GM23338 (cell line): ENCODE measurements at regions not wholly inside any gene's neighbourhood (a gene's known extent, or its start where the extent isn't known, plus 50 kb on each side); places are given as distances from the start of the nearest gene placed in this dataset.

Source experiments
- ATAC-seq: fragments of 200-7000 bp; cut with Tn5 transposase; 3 replicates; pipeline ENCODE4 v1.9.1; 2020
- DNase-seq: peaks from one replicate; pipeline ENCODE4 v3.0.0-alpha.2; 2015; ENCODE audit warnings: low spot score
- H2AFZ ChIP-seq: fragments of 200-600 bp; sonication (generic); 2 replicates; pipeline ENCODE4 v1.8.0; 2016; ENCODE audit warnings: antibody characterized with exemption, mild to moderate bottlenecking, moderate library complexity
- H3F3A ChIP-seq: fragments of 200-600 bp; sonication (generic); replicated peaks from 2 replicates; pipeline ENCODE4 v1.8.0; 2017; ENCODE audit warnings: antibody characterized with exemption, mixed run types, low read depth
- H3K27ac ChIP-seq: fragments of 200-600 bp; sonication (generic); 2 replicates; pipeline ENCODE4 v1.6.1; 2016; ENCODE audit warnings: low read depth
- H3K27me3 ChIP-seq: fragments of 200-600 bp; sonication (generic); 2 replicates; pipeline ENCODE4 v1.8.0; 2016; ENCODE audit warnings: mild to moderate bottlenecking, mixed run types, moderate library complexity; ENCODE audit not compliant: insufficient read depth
- H3K36me3 ChIP-seq: fragments of 200-600 bp; sonication (generic); 2 replicates; pipeline ENCODE4 v1.8.0; 2016; ENCODE audit warnings: mild to moderate bottlenecking; ENCODE audit not compliant: insufficient read depth
- H3K4me1 ChIP-seq: fragments of 200-600 bp; sonication (generic); 2 replicates; pipeline ENCODE4 v1.8.0; 2016; ENCODE audit warnings: mild to moderate bottlenecking, moderate library complexity; ENCODE audit not compliant: insufficient read depth
- H3K4me2 ChIP-seq: fragments of 200-600 bp; sonication (generic); 2 replicates; pipeline ENCODE4 v1.7.1; 2017; ENCODE audit warnings: mixed run types
- H3K4me3 ChIP-seq: fragments of 200-600 bp; sonication (generic); 2 replicates; pipeline ENCODE4 v1.6.1; 2016; ENCODE audit warnings: mixed run types
- H3K79me2 ChIP-seq: fragments of 200-600 bp; sonication (generic); replicated peaks from 2 replicates; pipeline ENCODE4 v1.8.0; 2017; ENCODE audit warnings: mild to moderate bottlenecking; ENCODE audit not compliant: insufficient read depth
- H3K9me2 ChIP-seq: fragments of 200-600 bp; sonication (generic); 2 replicates; pipeline ENCODE4 v1.8.0; 2017; ENCODE audit not compliant: insufficient read depth
- H4K20me1 ChIP-seq: fragments of 200-600 bp; sonication (generic); replicated peaks from 2 replicates; pipeline ENCODE4 v1.8.0; 2017; ENCODE audit warnings: mild to moderate bottlenecking; ENCODE audit not compliant: insufficient read depth
- H3K27ac Mint-ChIP-seq: 2 replicates; pipeline ENCODE4 v1.8.0; 2020; ENCODE audit warnings: inconsistent platforms, mild to moderate bottlenecking, moderate library complexity, mixed read lengths
- H3K27me3 Mint-ChIP-seq: 3 replicates; pipeline ENCODE4 v1.8.0; 2022; ENCODE audit warnings: low read depth, mild to moderate bottlenecking, moderate library complexity, mixed read lengths, inconsistent platforms; ENCODE audit not compliant: insufficient read depth, poor library complexity
- H3K36me3 Mint-ChIP-seq: 3 replicates; pipeline ENCODE4 v1.8.0; 2021; ENCODE audit warnings: low read depth, mild to moderate bottlenecking, inconsistent platforms, moderate library complexity, mixed read lengths
- H3K4me1 Mint-ChIP-seq: 3 replicates; pipeline ENCODE4 v1.8.0; 2020; ENCODE audit warnings: mild to moderate bottlenecking, inconsistent platforms, mixed read lengths
- H3K4me3 Mint-ChIP-seq: 3 replicates; pipeline ENCODE4 v1.8.0; 2021; ENCODE audit warnings: moderate library complexity, mild to moderate bottlenecking, inconsistent platforms, mixed read lengths
- H3K9me3 Mint-ChIP-seq: 3 replicates; pipeline ENCODE4 v1.8.0; 2020; ENCODE audit warnings: moderate library complexity, mild to moderate bottlenecking, inconsistent platforms, mixed read lengths
- EZH2 ChIP-seq: fragments of 200-600 bp; sonication (generic); IDR thresholded peaks from one replicate; pipeline ENCODE4 v1.8.0; 2017; ENCODE audit warnings: antibody characterized with exemption, mild to moderate bottlenecking, low read depth; ENCODE audit not compliant: unreplicated experiment
- EZH2phosphoT487 ChIP-seq: fragments of 200-600 bp; sonication (generic); IDR thresholded peaks from one replicate; pipeline ENCODE4 v1.8.1; 2018; ENCODE audit warnings: antibody characterized with exemption; ENCODE audit not compliant: unreplicated experiment
- POLR2AphosphoS5 ChIP-seq: IDR thresholded peaks from 2 replicates; pipeline ENCODE4 v1.6.1; 2016; ENCODE audit warnings: antibody characterized with exemption, low read depth
- STAT1 ChIP-seq: IDR thresholded peaks from one replicate; pipeline ENCODE4 v1.6.1; 2016; ENCODE audit warnings: antibody characterized with exemption; ENCODE audit not compliant: unreplicated experiment
- ZNF114 ChIP-seq: fragments of 250-450 bp; sonication (Bioruptor Pico); IDR thresholded peaks from 2 replicates; pipeline ENCODE4 v1.5.0; 2020; ENCODE audit warnings: mild to moderate bottlenecking, moderate library complexity
- ZNF331 ChIP-seq: fragments of 250-450 bp; sonication (Bioruptor Pico); IDR thresholded peaks from 2 replicates; pipeline ENCODE4 v1.5.0; 2020; ENCODE audit warnings: low read depth, mild to moderate bottlenecking, moderate library complexity
- ZNF462 ChIP-seq: fragments of 250-450 bp; sonication (Bioruptor Pico); IDR thresholded peaks from 2 replicates; pipeline ENCODE4 v1.5.0; 2020; ENCODE audit warnings: mild to moderate bottlenecking, moderate library complexity

GRCh38 chr20:61072398-61072797 is 179.7 kb upstream of the CDH4 start (continued):
- no peak for TF ChIP-seq ZNF462 (CRISPR knock-in tag)
- no peak for TF ChIP-seq EZH2

- peaks cover 31% of the 10 kb centered on the region for H3K27me3 Mint-ChIP-seq
- 0 out of 2 replicates have a peak, but pooled peaks cover 2% of the 10 kb centered on the region for H3K9me2 ChIP-seq
- H3K36me3 Mint-ChIP-seq: no peaks in the 10 kb centered on the region
- H3K4me3 Mint-ChIP-seq: no peak overlapping the region
- H3K9me3 Mint-ChIP-seq: peaks cover 8% of the 10 kb centered on the region
- H3K4me2 ChIP-seq: no peak overlapping the region
- no peak overlapping the region for H3K27ac ChIP-seq
- no peak for DNase-seq
- ATAC-seq: no peak
- H3K4me3 ChIP-seq: no peak overlapping the region
- no peaks in the 10 kb centered on the region for H3F3A ChIP-seq
- no peaks in the 10 kb centered on the region for H3K27me3 ChIP-seq
- H3K4me1 Mint-ChIP-seq: peaks cover 7% of the 10 kb centered on the region; the same call in 2 of the 3 replicates
- H3K4me1 ChIP-seq: no peaks in the 10 kb centered on the region
- no peaks in the 10 kb centered on the region for H3K36me3 ChIP-seq
- H2AFZ ChIP-seq: no peak overlapping the region
- H3K79me2 ChIP-seq: no peaks in the 10 kb centered on the region
- no peaks in the 10 kb centered on the region for H4K20me1 ChIP-seq
- H3K27ac Mint-ChIP-seq: no peak overlapping the region
- no peak for TF ChIP-seq EZH2
- no peak for TF ChIP-seq STAT1
- TF ChIP-seq POLR2AphosphoS5: no peak
- TF ChIP-seq EZH2phosphoT487: no peak
- TF ChIP-seq ZNF331 (CRISPR knock-in tag): no peak
- no peak for TF ChIP-seq ZNF114
- no peak for TF ChIP-seq ZNF462 (CRISPR knock-in tag)
Observed at GRCh38 chr20:61073376-61073775, 178.7 kb upstream of the CDH4 start.
